HG03432 (cell line): ENCODE measurements at regions not wholly inside any gene's neighbourhood (a gene's known extent, or its start where the extent isn't known, plus 50 kb on each side); places are given as distances from the start of the nearest gene placed in this dataset.

Experiments
- ATAC-seq: cut with Tn5 transposase; IDR thresholded peaks from one replicate; pipeline ENCODE4 v1.9.1; 2021; ENCODE audit warnings: mild to moderate bottlenecking, moderate library complexity; ENCODE audit not compliant: unreplicated experiment

DNA sequence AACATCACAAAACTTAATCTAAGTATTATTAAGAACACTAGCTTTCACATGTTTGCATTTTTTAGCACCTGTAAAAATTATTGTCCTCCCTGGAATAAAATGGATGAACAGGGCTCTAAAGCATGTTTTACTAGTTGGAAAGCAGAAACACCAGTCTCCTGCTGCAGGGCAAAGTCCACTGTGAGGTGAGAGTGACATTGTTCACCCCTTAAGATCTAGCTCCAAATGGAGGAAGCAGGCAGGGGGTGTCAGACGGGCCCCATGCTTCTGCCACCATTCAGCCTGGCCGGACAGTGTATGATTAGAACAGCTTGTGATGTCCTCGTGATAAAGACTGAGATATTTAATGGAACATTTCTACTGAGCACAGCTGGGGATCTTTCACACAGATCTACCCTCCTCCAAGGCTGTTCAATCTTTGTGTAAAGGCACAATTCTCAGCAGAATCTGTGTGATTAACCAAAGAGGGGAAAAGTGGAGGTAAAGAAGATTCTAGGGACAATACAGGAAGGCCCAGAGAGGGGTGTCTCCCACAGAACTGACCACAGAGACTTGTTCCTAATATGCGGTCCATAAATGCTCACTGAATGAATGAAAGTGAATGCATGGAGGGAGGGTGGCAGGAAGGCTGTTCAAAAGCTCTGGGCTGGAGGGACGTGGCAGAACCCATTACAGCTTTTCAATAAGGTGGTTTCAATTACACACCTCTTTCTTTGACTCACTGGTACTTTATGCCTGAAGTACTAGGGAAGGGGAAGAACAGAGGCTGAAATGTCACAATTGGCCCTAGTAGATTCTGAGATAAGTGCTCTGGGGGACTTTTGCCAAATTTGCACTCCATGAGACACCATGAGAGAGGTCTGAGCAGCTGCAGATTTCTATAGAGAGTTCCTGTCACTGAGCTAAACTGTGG lies 239.1 kb upstream of the ARHGAP20 start:
- ATAC-seq = peak; percentile 60

GRCh38 chr11:110948112-110948511 lies 235.9 kb upstream of the ARHGAP20 start:
- ATAC-seq = no peak

DNA sequence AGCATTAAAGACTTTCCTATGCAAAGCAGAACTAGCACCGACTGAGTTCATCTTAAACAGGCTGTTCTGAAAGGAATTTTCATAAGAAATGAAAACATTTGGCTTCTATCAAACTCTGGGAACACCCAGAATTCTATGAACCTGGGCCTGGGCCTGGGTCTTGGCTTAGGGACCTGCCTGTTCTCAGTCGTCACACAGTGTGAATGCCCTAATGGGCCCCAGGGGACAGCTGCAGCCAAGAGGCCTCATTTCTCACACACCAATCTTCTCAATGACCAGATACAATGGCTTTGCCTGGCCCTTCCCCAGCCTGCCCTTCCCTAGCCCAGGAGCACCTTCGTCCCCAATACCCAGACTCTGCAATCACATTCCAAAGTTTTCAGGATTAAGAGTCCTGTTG lies 234.9 kb upstream of the ARHGAP20 start:
- ATAC-seq = no peak

DNA sequence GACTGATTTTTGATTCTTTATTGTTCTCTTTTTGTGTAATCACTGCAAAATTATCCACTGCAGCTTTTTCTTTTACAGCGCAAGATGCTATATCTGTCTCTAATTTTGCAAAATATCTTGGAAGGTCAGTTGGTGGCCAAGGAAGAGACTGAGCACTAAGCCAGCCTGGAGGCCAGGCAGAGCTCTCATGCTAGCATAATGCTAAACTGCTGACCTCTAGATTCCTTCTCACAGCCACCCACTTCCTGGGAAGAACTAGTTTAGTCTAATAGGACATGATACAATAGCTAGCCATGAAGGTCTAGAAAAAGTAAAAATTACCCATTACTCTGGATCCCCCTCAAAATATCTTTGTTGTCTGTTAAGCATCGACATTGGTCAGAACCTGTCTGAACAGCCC lies 227.2 kb upstream of the ARHGAP20 start:
- no peak for ATAC-seq

DNA sequence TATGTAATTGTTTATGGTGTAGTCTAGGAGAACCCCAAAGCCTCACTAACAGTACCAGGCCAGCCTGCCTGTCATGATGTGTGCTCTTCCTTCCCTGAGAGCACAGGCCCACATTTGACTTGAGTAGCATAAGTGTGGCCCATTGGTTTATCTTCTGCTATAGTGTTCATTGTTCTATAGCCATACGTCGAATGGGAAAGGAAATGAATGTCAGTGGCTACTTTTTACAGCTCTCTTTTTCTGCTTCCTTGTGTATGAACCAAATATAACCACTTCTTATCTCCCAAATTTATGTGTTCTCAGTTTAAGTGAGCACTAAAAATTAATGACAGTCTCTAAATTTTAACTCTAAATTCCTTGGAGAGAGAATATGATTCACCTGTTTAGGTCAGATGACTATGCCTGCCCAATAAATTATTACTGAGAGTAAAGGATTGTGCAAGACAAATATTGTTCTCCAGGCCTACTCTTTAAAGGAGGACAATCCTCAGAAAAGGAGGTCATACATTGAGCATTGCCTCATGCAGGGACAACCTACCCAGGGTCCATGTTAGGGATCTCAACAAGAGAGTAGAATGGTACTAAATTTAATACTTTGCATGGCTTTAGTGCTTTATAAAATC lies 222.9 kb upstream of the ARHGAP20 start:
- no peak for ATAC-seq

DNA sequence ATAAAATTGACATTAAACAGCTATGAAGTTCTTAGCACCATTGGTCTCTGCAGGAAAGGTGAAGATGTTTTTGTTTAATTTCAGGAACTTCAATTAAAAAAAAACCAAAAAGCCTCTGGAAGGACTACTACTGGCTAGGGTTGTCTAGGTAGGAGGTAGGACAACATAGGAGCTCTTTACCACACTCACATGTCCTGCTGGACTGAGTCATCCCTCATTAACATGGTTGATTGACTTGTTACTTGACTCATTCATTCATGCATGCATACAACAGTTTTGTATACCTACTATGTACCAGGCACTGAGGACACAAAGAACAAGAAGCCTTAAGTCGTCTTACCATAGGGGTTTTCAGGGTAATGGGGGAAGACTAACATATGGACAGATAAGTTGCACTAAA lies 216.9 kb upstream of the ARHGAP20 start:
- no peak for ATAC-seq

- no peak for ATAC-seq
Measured at GRCh38 chr11:110928391-110928790, 216.2 kb upstream of the ARHGAP20 start.

DNA sequence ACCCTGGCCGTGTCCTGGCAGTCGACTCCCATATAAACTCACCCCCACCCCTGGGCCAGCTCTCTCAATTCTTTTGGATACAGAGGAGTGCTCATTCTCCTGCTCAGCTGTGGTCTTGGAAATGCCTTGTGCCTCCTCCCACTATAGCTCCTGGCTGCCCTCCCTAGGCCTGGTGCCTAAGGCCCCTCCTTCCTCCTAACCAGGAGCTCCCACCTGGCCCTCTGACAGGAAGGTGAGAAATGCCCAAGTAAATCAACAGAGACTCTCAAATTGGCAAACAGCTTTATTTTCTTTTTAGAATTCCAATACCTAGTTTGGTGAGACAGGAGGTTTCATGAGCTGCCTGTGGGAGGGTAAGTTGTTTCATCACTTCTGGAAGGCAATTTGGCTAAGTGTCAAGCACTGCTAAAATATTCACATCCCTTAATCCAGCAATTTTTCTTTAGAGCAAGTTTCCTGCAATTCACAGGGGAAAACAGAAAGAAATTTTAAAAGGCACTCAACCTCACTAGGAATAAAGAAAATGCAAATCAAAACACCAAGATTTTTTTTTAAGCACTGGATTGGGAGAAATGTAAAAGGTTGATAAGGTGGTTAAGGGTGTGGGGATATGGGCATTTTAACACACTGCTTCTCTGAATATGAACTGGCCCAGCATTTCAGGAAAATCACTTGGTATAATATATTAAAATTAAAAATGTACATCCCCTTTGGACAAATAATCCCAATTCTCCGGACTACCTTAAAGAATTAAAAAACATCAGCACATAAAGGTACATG lies 209.7 kb upstream of the ARHGAP20 start:
- ATAC-seq = no peak

DNA sequence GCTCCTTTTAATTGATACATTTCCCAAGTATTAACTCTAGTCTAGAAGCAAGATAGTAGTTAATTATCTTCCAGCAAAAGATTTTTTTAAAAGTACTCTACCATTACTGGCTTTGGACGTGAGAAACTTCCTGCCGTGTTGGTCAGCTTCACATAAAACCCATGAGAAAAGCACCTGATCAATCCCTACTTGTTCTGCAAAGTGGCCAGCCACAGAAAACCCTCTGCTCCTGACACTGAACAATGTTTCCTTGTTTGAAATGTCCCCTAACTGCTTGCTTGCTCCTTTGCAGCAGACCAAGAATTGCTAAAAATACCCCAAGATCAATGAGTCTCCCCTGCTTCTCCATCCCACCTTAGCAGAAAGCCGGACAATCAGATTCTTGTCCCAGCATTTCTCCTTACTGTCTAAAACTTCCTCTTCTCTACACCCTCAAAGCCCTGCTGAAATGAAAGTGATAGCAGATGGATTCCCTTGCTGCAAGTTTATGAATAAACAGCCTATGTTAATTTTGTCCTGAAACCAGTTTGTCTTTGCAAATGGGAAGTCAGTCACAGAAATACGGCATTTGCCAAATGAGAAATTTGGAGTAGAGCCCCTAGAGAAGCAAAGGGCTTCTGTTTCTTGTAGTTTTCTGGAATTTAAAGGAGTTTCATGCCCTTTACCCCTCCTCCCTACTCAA lies 207.1 kb upstream of the ARHGAP20 start:
- ATAC-seq = peak; percentile 79

DNA sequence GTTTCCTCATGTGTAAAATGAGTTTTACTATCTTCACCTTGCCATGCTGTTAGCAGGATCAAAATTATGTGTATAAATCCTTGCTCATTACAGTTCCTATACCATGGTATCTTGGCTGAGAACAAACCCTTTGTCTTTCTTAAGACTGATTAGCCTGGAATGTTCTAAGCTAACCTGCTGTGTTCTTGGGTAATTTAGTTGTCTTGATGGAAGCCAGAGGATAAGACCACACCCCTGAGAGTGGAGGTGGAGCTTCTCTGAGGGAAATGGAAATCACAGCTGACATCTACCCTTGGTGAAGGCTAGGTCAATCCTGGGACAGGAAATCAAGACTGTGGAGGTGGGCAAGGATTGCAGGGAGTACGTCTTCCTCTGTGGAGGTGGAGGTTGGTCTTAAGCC lies 206.1 kb upstream of the ARHGAP20 start:
- ATAC-seq = no peak

- no peak for ATAC-seq
Measured at GRCh38 chr11:110912437-110912836, 200.2 kb upstream of the ARHGAP20 start.

DNA sequence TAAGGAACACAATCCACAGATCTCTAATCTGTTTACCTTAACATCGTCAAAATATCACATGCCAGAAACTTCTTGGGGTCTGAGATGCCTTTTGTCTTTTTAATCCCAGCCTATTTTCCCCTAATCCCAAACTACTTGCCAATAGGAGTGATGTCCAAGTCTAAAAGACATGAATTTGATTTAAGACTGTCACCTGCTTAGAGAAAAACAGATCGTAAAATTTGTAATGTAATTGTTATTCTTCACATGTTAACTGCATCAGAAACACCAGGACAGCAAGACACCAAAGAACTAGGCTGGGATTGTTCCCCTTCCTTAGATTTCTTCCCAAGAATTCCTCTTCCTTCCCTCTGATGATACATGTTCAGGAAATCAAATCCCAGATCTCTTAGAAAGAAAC lies 198.1 kb upstream of the ARHGAP20 start:
- ATAC-seq = no peak

GRCh38 chr11:110909336-110909735 lies 197.1 kb upstream of the ARHGAP20 start:
- ATAC-seq = no peak

- ATAC-seq = no peak
Measured at GRCh38 chr11:110908401-110909105, 196.3 kb upstream of the ARHGAP20 start.

DNA sequence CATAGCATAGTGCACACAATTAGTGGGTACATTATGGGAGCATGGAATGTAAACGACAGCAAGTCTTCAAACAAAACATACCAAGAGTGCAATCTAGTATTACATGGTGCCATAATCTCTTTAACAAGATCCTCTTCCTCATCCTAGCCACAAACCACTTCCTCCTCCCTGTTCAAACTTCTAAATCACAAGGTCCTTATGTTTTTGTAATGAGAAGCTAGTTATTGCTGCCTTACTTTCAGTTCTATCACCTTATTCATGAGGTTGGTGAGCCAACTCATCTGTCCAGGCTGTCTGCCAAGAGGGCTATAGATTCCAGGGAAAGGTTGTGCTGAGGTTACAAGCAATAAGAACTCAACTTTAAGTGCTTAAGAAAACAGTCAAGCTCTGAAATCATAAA lies 195.4 kb upstream of the ARHGAP20 start:
- ATAC-seq = no peak

DNA sequence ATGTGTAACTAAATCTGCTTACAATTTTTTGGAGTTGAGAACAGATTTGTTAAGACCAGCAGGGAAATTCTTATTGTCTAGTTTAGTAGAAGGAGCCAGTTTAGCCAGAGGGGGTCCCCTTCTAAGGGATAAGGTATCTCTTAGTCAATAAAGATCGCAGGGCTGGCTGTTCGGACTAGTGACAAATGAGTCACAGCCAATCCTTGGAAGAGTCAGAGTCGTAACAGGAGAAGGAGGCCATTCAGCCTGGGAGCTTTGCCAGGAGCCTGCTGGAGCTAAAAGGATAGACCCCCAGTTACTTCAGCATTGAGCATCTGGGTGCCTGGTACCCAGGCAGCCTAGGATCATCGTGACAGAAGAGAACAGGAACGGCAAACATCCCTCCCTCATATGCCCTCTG lies 191.6 kb upstream of the ARHGAP20 start:
- ATAC-seq = no peak

DNA sequence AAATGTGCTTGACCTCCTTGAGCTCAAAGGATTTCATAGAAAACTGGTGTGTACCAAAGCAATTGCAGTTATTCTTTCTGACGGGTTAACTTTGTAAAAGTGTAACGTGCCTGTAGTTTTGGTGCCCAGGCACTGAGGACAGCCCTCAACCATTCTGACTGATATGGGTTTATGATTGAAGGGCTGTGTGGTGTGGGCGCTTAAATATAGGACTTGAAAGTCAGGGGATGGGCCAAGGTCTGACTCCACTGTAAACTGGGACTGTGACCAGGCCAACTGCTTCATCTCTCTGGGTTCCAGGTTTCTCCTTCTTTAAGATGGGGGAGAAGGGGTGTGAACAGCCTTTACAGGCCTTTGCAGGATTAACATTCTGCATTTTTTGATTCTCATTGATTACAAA lies 191.1 kb upstream of the ARHGAP20 start:
- ATAC-seq = no peak

- ATAC-seq = no peak
Measured at GRCh38 chr11:110901441-110901840, 189.2 kb upstream of the ARHGAP20 start.

DNA sequence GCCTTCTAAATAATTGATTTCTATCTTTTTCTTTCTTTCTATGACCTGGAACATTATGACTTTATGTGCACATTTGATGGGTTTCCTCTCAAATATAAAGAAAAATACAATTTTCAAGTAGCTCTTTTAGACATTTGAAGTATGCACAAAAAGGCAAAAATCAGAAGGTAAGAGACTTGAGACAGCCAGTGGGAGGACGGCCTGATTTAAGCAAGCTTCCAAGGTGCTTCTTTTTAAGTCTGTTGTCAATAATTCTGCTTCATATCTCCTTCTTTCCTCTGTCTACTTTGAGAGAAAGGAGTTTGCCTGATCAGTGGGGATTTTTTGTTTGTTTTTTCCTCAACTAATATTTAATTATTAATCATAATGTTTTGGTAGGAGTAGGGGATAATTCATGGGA lies 188.2 kb upstream of the ARHGAP20 start:
- ATAC-seq = no peak

- no peak for ATAC-seq
Measured at GRCh38 chr11:110897035-110897434, 184.8 kb upstream of the ARHGAP20 start.
